NCI-H2227 (cell line): ENCODE measurements at regions not wholly inside any gene's neighbourhood (a gene's known extent, or its start where the extent isn't known, plus 50 kb on each side); places are given as distances from the start of the nearest gene placed in this dataset.
A peak's percentile ranks its signal among the peaks of the same experiment; 100 is the strongest.
"Not testable (repeated sequence)": the region's sequence is repeated elsewhere in the genome, so short reads cannot be mapped to it uniquely, and the experiment has no call there.

Experiments used
- DNase-seq: peaks from one replicate; lab custom pipeline; 2025; ENCODE audit not compliant: unreplicated experiment; lab: John Stamatoyannopoulos, UW

DNA sequence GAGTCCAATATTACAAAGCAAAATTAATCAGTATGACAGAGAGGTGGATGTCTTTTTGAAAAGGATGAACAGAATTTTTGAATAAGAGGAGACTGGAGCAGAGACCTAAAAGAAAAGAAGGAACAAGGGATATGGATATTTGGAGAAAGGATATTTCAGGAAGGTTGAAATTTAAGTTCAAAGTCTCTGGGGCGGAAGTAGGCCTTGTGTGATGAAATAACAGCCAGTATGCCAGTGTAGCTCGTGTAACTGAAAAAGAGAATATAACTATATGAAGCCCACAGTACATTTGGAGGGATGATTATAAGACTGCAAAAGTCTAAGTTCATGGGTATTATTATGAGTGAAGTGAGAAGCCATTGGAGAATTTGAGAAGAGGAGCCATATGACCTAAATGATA, 766.7 kb downstream of the GBE1 start:
- DNase-seq = no peak

GRCh38 chr3:80994085-80994665, 767.3 kb downstream of the GBE1 start:
- DNase-seq = no peak

DNA sequence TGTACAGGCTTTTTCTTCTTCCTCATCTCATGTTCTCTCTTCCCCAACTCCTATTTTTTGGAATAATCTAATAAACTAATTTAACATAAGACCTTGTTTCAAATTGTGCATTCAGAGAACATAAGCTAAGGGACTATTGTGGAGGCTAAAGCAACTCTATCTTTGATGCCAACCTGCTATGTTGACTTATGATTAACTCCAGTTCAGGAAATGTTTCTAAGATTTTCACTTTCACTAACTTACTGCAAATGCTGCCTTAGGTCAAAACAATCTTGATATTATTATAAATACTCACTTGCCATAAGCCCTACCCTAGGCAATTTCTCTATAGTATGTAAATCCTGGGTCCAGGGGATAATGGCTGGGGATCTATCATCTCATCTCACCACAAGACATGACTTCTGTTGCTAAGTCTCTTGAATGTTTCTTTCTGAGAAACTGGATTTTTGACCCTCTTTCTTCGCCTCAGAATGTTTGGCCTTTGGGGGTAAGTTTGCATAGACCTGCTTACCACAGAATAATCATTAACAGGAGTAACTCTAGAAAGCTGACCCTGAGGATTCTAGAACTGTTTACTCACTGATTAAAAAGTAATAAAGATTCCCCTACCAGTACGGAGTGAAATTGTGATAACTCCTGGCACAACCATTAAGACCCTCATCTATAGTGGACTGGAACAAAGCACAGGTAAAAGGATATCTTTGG, 768.1 kb downstream of the GBE1 start:
- no peak for DNase-seq

GRCh38 chr3:80983753-80984152, 777.7 kb downstream of the GBE1 start:
- DNase-seq = no peak

DNA sequence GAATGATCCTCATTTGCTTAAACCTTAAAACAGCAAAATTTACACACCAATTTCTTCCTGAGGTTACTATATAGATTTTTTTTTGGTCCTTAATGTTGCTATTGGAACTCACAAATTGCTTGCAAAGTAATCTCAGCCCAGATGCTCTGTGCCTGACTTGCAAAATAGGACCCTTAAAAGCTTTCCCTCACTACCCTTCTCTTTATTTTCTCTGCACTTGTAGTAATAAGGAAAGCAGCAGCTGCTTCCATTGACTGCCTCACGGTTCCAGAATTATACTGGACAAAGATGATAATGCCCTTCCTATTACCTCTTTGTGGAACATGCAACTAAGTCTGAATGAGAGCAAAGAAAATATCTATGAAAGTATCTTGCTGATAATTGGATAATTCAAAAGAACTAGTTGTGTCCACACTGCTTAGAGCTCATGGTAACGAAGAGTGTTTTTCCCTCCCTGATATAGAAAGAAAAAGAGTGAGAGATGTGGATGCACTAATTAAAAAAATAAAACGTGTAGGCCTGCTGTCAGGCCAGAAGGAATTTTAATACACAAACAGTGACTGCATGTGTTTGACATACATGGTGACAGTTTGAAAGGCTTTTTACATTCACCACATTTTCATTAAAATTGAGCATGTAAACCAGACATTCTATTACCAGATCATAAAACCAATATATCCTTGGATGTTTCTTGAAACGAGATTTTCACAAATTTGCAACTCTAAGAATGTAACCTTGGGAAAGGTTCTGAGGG, 783.1 kb downstream of the GBE1 start:
- DNase-seq = peak; percentile 4

DNA sequence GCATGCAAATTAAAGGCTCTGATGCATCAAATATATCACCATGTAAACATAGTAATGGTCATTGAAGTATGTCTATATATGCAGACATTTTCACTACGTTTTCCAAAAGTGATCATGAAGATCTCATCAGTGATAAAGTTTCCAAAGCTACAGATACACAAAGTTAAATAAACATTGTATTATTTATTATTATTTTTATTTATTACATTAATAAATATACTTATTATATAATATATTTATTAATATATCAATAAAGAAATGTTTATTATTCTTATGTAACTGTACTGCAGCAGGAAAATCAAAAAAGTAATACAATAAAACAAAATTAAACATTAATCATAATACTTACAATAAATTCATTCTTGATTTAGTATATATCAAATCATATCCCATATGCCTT, 791.2 kb downstream of the GBE1 start:
- no peak for DNase-seq

GRCh38 chr3:80929576-80929975, 831.9 kb downstream of the GBE1 start:
- no peak for DNase-seq

DNA sequence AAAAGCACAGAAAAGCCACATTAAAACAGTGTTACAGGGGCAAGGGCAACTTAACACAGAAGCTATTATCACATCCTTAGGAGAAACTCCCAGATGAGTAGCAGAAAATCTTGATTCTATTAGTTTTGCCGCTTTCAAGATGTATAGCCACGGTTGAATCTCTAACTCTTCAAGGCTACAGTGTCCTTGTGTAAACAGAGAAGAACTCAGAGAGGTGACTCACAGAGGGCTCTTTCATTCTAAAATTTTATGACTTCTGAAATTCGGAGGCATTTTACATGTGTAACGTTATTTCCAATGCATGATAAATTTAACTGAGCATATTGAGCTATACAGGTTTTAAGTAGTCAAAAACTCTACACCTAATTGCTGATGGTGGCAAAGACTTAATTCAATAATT, 846.6 kb downstream of the GBE1 start:
- no peak for DNase-seq

GRCh38 chr3:80898211-80898610, 863.2 kb downstream of the GBE1 start:
- no peak for DNase-seq

GRCh38 chr3:80897005-80897404, 864.4 kb downstream of the GBE1 start:
- DNase-seq = not testable (repeated sequence)

DNA sequence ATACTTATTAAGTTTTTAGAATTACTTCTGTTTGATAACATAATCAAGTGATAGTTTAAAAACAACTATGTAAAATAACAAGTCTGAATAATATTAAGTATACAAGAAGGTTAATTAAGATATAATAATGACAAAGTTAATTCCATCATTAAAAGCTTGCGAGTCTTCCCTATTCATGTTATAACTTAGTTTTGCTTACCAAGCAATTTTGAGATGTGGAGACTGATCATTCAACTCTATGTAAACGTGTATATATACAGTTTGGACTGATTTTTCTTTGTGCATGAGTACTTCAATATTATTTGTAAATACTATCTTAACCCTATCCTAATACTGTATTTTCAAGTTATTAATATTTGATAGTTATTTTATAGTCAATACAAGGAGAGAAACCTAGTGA, 870.9 kb downstream of the GBE1 start:
- DNase-seq = no peak

DNA sequence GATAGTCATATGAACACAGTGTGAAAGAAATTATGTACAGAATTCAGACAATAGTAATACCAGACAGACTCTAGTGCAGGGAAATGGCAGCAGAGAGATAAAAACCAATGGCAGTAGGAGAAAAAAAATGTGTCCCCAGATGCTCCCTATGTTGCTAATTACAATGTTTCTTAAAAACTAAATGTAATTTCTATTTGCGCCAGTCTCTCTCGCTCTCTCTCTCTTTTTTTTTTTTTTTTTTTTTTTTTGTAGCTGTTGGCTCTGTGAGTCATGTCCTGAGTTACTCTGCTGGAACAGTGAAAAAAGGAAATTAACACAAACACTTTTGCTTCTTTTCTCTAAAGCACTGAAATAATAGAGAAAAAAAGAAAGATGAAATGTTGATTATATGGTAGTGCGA, 871.9 kb downstream of the GBE1 start:
- DNase-seq = no peak

- DNase-seq = no peak
These were observed 890.9 kb downstream of the GBE1 start for GRCh38 chr3:80870476-80871041.

DNA sequence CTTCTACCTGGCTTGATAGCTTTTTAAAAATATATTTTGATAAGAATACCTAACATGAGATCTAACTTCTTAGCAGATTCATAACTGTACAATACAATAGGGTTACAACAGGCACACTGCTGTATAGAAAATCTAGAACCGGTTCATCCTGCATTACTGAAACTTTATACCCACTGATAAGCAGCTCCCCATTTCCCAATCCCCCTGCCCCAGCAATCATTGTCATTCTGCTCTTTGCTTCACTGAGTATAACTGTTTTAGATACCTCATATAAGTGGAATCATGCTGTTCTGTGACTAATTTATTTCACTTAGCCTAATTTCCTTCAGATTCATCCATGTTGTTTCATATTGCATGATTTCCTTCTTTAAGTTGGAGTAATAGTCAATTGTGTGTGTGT, 906.0 kb downstream of the GBE1 start:
- DNase-seq = no peak

- DNase-seq = no peak
These were observed 925.0 kb downstream of the GBE1 start for GRCh38 chr3:80836395-80836794.

DNA sequence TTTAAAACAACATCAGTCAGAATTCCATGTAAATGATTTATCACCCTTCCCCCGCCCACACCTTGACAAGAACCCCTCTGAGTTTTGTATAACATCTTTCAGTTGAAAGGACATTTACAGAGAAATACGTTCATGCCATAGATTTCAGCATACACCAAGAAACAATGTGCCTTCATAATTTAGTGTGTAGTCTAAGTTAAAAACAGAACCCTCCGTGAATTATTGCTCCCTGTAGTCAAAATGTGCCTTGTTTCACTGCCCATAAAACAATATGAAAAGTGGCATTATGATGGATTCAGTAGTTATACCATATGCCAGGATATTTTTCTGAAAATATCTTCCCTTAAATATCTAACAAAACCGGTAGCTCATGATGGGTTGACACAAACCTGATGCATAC, 953.9 kb downstream of the GBE1 start:
- DNase-seq = no peak

DNA sequence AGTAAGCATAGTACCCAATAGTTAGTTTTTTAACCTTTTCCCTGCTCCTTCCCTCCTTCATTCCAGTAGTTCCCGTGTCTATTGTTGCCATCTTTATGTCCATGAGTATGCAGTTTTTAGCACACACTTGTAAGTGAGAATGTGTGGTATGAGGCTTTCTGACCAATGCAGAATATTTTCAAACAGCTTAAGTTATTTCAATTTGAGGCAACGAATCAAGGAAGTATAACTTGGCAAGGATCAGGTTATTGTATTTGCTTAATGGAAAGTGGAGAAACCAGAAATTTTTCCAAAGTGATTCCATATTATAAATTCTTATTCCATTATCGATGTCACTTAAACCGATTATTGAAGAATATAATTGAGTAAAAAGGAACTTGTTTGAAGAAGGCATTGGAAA, 954.8 kb downstream of the GBE1 start:
- DNase-seq = no peak

DNA sequence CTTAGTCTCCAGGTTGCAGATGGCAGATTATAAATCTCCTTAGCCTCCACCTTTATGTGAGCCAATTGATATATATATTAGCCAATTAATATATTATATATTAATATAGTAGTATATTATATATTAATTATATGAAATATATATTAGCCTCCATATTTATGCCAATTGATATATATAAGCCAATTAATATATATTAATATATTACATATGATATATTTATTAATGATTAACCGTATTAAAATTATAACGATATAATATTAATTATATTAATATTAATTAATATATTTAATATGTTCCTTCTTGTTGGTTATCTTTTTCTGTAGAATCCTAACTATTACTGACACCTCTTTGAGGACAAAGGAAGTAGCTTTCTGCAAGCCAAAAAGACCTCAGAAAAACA, 972.5 kb downstream of the GBE1 start:
- DNase-seq = no peak

DNA sequence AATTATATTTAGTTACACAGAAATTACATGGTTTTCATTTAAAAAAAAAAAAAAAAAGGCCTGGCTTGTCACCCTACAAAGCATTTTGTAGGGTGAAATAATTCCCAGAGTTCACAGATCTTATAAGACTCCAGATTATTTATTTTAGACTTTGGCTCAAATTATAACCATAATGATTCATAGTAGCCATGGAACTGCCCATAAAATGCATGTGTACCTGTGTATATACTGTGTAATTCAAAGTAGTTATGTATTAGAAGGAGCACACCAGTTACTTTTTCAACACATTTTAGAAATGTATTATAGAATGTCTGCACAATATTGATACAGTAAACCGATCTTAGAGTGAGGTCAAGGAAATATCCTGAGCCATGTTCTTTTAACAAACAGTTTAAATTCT, 975.6 kb downstream of the GBE1 start:
- no peak for DNase-seq

DNA sequence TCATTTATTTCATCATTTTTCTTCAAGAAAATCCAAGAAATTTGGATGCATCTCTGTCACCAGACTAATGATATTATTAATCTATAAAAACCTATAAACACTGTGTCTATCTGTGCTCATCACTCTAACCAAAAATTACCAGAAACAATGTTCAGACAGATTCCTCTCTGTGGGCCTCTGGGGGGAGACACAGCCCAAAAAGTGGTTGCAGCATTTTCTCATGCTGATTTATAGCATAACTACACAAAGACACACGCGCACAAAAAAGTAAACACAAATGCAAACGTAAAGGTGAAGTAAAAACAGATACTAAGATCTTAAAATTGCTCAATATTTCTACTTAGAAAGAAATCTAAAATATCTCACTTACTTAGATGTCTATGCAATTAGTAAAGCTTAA, 976.0 kb downstream of the GBE1 start:
- DNase-seq = peak; percentile 26

GRCh38 chr3:80771085-80771484, 990.4 kb downstream of the GBE1 start:
- DNase-seq = no peak
